ENCODE measurements at regions not wholly inside any gene's neighbourhood (a gene's known extent, or its start where the extent isn't known, plus 50 kb on each side); places are given as distances from the start of the nearest gene placed in this dataset.

DNA sequence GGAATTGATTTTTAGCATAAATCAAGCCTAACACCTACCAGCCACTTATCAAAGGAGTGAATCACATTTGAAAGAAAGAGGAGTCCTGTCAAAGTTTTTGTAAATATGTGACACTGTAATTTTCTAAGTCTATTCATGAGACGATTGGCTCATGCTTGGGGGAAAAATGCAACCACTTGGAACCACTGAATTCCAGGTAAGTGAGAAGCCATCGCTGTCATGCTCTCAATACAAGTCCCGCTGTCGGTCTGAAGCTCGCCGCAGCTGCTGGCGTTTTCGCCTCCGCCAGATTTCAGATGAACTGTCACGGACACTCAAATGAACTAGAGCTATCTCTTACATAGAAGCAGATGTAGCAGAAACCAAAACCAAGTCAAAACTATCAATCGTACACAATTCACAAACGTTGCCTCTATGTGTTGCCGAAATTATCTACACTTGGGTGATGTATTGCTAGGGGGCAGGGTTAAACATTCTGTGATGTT lies 279.8 kb upstream of the FZD8 start:
- TF ChIP-seq POLR2A (IDR thresholded peaks at IDR 0.05; ENCODE audit: borderline replicate concordance, extremely low read depth, insufficient read depth, insufficient read length) (no peak), SP1 (IDR thresholded peaks at IDR 0.05; ENCODE audit: low read depth) (no peak), RAD21 (IDR thresholded peaks at IDR 0.05; ENCODE audit: low read depth) (no peak), CEBPB (IDR thresholded peaks at IDR 0.05; ENCODE audit: low read depth) (no peak), EZH2 (IDR thresholded peaks at IDR 0.05) (no peak)
- TF ChIP-seq, protein P1, sequence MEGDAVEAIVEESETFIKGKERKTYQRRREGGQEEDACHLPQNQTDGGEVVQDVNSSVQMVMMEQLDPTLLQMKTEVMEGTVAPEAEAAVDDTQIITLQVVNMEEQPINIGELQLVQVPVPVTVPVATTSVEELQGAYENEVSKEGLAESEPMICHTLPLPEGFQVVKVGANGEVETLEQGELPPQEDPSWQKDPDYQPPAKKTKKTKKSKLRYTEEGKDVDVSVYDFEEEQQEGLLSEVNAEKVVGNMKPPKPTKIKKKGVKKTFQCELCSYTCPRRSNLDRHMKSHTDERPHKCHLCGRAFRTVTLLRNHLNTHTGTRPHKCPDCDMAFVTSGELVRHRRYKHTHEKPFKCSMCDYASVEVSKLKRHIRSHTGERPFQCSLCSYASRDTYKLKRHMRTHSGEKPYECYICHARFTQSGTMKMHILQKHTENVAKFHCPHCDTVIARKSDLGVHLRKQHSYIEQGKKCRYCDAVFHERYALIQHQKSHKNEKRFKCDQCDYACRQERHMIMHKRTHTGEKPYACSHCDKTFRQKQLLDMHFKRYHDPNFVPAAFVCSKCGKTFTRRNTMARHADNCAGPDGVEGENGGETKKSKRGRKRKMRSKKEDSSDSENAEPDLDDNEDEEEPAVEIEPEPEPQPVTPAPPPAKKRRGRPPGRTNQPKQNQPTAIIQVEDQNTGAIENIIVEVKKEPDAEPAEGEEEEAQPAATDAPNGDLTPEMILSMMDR (IDR thresholded peaks at IDR 0.05 in 2 of 3, conservative IDR thresholded peaks at IDR 0.05 in 1 of 3; ENCODE audit: borderline replicate concordance in 1 of 3, insufficient read depth in 1 of 3, low read depth in 2 of 3, low read length in 2 of 3) = no peak
